HepG2 (cell line): ENCODE measurements at regions not wholly inside any gene's neighbourhood (a gene's known extent, or its start where the extent isn't known, plus 50 kb on each side); places are given as distances from the start of the nearest gene placed in this dataset.

Experiments
- ARID4A ChIP-seq: sonication (generic); formaldehyde crosslinking; IDR thresholded peaks from 2 replicates; pipeline ENCODE4 v1.5.0; 2020; ENCODE audit warnings: mild to moderate bottlenecking, missing genetic modification reagents, borderline replicate concordance
- BCL3 ChIP-seq: sonication (generic); formaldehyde crosslinking; IDR thresholded peaks from 2 replicates; pipeline ENCODE4 v1.5.1; 2020; ENCODE audit warnings: mild to moderate bottlenecking, missing genetic modification reagents, moderate library complexity
- BCL6 ChIP-seq: IDR thresholded peaks from 2 replicates; pipeline ENCODE4 v1.6.1; 2016; ENCODE audit warnings: missing genetic modification reagents, missing compliant biosample characterization
- CHD2 ChIP-seq: IDR thresholded peaks from 2 replicates; pipeline ENCODE4 v1.6.1; 2011; ENCODE audit warnings: low read depth, low read length, improper control_type of control experiment
- FOXK2 ChIP-seq: fragments of 450-650 bp; IDR thresholded peaks from 2 replicates; pipeline ENCODE4 v1.6.1; 2016
- HDAC2 ChIP-seq: sonication (generic); formaldehyde crosslinking; IDR thresholded peaks from 2 replicates; pipeline ENCODE4 v1.4.0; 2020; ENCODE audit warnings: missing genetic modification reagents
- LCORL ChIP-seq, 2 experiments: fragments of 450-650 bp in 1 of 2; sonication (generic) in 1 of 2; formaldehyde crosslinking in 1 of 2; IDR thresholded peaks; 2 replicates each; pipeline versions ENCODE4 v1.5.0 to v1.6.1; 2017 to 2020; ENCODE audit warnings: antibody characterized with exemption in 1 of 2, missing genetic modification reagents in 1 of 2
- MEIS1 ChIP-seq: sonication (generic); formaldehyde crosslinking; IDR thresholded peaks from 2 replicates; pipeline ENCODE4 v1.9.0; 2021; ENCODE audit warnings: mild to moderate bottlenecking, missing genetic modification reagents, moderate library complexity, borderline replicate concordance
- NR2F2 ChIP-seq: IDR thresholded peaks from 2 replicates; pipeline ENCODE4 v1.6.1; 2012; ENCODE audit warnings: low read depth, inconsistent platforms, borderline replicate concordance
- RBM39 ChIP-seq: fragments of 200-400 bp; formaldehyde crosslinking; IDR thresholded peaks from one replicate; pipeline ENCODE4 v1.6.1; 2018; ENCODE audit warnings: antibody characterized with exemption, mild to moderate bottlenecking, low read depth, low read length; ENCODE audit not compliant: poor library complexity, severe bottlenecking
- THAP8 ChIP-seq: sonication (generic); formaldehyde crosslinking; IDR thresholded peaks from 2 replicates; pipeline ENCODE4 v1.5.1; 2020; ENCODE audit warnings: missing genetic modification reagents, mild to moderate bottlenecking, borderline replicate concordance
- UBTF ChIP-seq: sonication (generic); formaldehyde crosslinking; IDR thresholded peaks from 2 replicates; pipeline ENCODE4 v1.4.0; 2020; ENCODE audit warnings: mild to moderate bottlenecking, missing genetic modification reagents
- ZNF33A ChIP-seq: sonication (generic); formaldehyde crosslinking; IDR thresholded peaks from 2 replicates; pipeline ENCODE4 v1.5.1; 2020; ENCODE audit warnings: missing genetic modification reagents, mild to moderate bottlenecking, moderate library complexity, borderline replicate concordance
- ZNF609 ChIP-seq: sonication (generic); formaldehyde crosslinking; IDR thresholded peaks from 2 replicates; pipeline ENCODE4 v1.4.0; 2020; ENCODE audit warnings: mild to moderate bottlenecking, missing genetic modification reagents, borderline replicate concordance

- TF ChIP-seq ZNF609 (CRISPR knock-in tag) (peak; percentile 73), UBTF (peak; percentile 40; the same call in 1 of the 2 replicates), NR2F2 (peak; percentile 48; the same call in 1 of the 2 replicates), THAP8 (CRISPR knock-in tag) (no peak), BCL3 (CRISPR knock-in tag) (0 out of 2 replicates have a peak, but pooled peaks have one; percentile 26), FOXK2 (peak; percentile 90), RBM39 (no peak), BCL6 (CRISPR knock-in tag) (peak; percentile 94), MEIS1 (CRISPR knock-in tag) (0 out of 2 replicates have a peak, but pooled peaks have one; percentile 23), LCORL (IDR thresholded peaks at IDR 0.05) (peak; percentile 66; the same call in 1 of the 2 replicates), LCORL (CRISPR knock-in tag; IDR thresholded peaks at IDR 0.05) (peak; percentile 57; the same call in 1 of the 2 replicates), CHD2 (no peak), ZNF33A (CRISPR knock-in tag) (no peak), HDAC2 (peak; percentile 44; the same call in 1 of the 2 replicates), ARID4A (CRISPR knock-in tag) (no peak; the same call in 1 of the 2 replicates)
Observed at GRCh38 chr13:26991508-26992181, 180.0 kb downstream of the USP12 start (continued).
